Thyroid gland (tissue), 4 donors: ENCODE measurements at regions not wholly inside any gene's neighbourhood (a gene's known extent, or its start where the extent isn't known, plus 50 kb on each side); places are given as distances from the start of the nearest gene placed in this dataset.

ENCODE experiments used
- CTCF ChIP-seq, 6 experiments: fragments of 200-600 bp in 3 of 6; fragments of 450-650 bp in 3 of 6; sonication (generic) in 3 of 6; IDR thresholded peaks; one replicate each; pipeline ENCODE4 v1.5.1; 2016 to 2019; ENCODE audit warnings: antibody characterized with exemption in 6 of 6, mild to moderate bottlenecking in 2 of 6, inconsistent platforms in 1 of 6, moderate library complexity in 1 of 6
- POLR2A ChIP-seq, 2 donors: fragments of 450-650 bp; IDR thresholded peaks; one replicate each; pipeline ENCODE4 v1.6.1; 2017; ENCODE audit warnings: antibody characterized with exemption in 2 of 2, mild to moderate bottlenecking in 2 of 2, moderate library complexity in 1 of 2

- TF ChIP-seq CTCF (IDR thresholded peaks at IDR 0.05): no peak
- no peak for TF ChIP-seq POLR2A (IDR thresholded peaks at IDR 0.05)
Measured at GRCh38 chr11:115721296-115721995, 217.2 kb upstream of the CADM1 start.
